K562 (cell line): ENCODE measurements at regions not wholly inside any gene's neighbourhood (a gene's known extent, or its start where the extent isn't known, plus 50 kb on each side); places are given as distances from the start of the nearest gene placed in this dataset.

ENCODE experiments used
- MGA ChIP-seq: fragments of 450-650 bp; IDR thresholded peaks from 2 replicates; pipeline ENCODE4 v1.6.1; 2016; ENCODE audit warnings: mild to moderate bottlenecking, moderate library complexity
- MNT ChIP-seq, 2 experiments: fragments of 450-650 bp; conservative IDR thresholded peaks; 2 replicates each; pipeline ENCODE4 v1.6.1; 2017; ENCODE audit warnings: mild to moderate bottlenecking in 2 of 2, moderate library complexity in 2 of 2
- PML ChIP-seq: IDR thresholded peaks from 2 replicates; pipeline ENCODE4 v1.6.1; 2012; ENCODE audit warnings: low read length, inconsistent platforms
- TAF1 ChIP-seq: IDR thresholded peaks from 2 replicates; pipeline ENCODE4 v1.6.1; 2011; ENCODE audit warnings: mild to moderate bottlenecking, low read length, moderate library complexity; ENCODE audit not compliant: insufficient read depth, control insufficient read depth, severe bottlenecking; ENCODE audit errors: extremely low read depth

- TF ChIP-seq MGA = no peak
- no peak for TF ChIP-seq PML
- TF ChIP-seq MNT (conservative IDR thresholded peaks at IDR 0.05) = no peak
- no peak for TF ChIP-seq TAF1
These were observed 308.3 kb upstream of the AJAP1 start (continued) for GRCh38 chr1:4346131-4346530.
